HEK293T (cell line): ENCODE measurements at regions not wholly inside any gene's neighbourhood (a gene's known extent, or its start where the extent isn't known, plus 50 kb on each side); places are given as distances from the start of the nearest gene placed in this dataset.

Experiments
- ARNT ChIP-seq: fragments of 450-650 bp; IDR thresholded peaks from 2 replicates; pipeline ENCODE4 v1.6.1; 2017; ENCODE audit warnings: mild to moderate bottlenecking
- BHLHE40 ChIP-seq: fragments of 450-650 bp; IDR thresholded peaks from 2 replicates; pipeline ENCODE4 v1.6.1; 2016; ENCODE audit warnings: mild to moderate bottlenecking, moderate library complexity, borderline replicate concordance
- ELF4 ChIP-seq: fragments of 450-650 bp; IDR thresholded peaks from 2 replicates; pipeline ENCODE4 v1.6.1; 2017; ENCODE audit warnings: antibody characterized with exemption
- FOXA1 ChIP-seq: fragments of 450-650 bp; IDR thresholded peaks from 2 replicates; pipeline ENCODE4 v1.6.1; 2016; ENCODE audit warnings: mild to moderate bottlenecking
- FOXM1 ChIP-seq: fragments of 450-650 bp; IDR thresholded peaks from 2 replicates; pipeline ENCODE4 v1.6.1; 2017; ENCODE audit warnings: mild to moderate bottlenecking, borderline replicate concordance
- HDGF ChIP-seq: fragments of 450-650 bp; IDR thresholded peaks from 2 replicates; pipeline ENCODE4 v1.6.1; 2017; ENCODE audit warnings: antibody characterized with exemption, borderline replicate concordance
- LEF1 ChIP-seq: fragments of 450-650 bp; IDR thresholded peaks from 2 replicates; pipeline ENCODE4 v1.6.1; 2017; ENCODE audit warnings: mild to moderate bottlenecking, borderline replicate concordance
- SP1 ChIP-seq: fragments of 450-650 bp; IDR thresholded peaks from 2 replicates; pipeline ENCODE4 v1.6.1; 2017
- SUZ12 ChIP-seq: fragments of 450-650 bp; IDR thresholded peaks from 2 replicates; pipeline ENCODE4 v1.6.1; 2016; ENCODE audit warnings: mild to moderate bottlenecking
- TARDBP ChIP-seq: fragments of 450-650 bp; IDR thresholded peaks from 2 replicates; pipeline ENCODE4 v1.6.1; 2016
- ZNF384 ChIP-seq: fragments of 450-650 bp; IDR thresholded peaks from 2 replicates; pipeline ENCODE4 v1.6.1; 2016

DNA sequence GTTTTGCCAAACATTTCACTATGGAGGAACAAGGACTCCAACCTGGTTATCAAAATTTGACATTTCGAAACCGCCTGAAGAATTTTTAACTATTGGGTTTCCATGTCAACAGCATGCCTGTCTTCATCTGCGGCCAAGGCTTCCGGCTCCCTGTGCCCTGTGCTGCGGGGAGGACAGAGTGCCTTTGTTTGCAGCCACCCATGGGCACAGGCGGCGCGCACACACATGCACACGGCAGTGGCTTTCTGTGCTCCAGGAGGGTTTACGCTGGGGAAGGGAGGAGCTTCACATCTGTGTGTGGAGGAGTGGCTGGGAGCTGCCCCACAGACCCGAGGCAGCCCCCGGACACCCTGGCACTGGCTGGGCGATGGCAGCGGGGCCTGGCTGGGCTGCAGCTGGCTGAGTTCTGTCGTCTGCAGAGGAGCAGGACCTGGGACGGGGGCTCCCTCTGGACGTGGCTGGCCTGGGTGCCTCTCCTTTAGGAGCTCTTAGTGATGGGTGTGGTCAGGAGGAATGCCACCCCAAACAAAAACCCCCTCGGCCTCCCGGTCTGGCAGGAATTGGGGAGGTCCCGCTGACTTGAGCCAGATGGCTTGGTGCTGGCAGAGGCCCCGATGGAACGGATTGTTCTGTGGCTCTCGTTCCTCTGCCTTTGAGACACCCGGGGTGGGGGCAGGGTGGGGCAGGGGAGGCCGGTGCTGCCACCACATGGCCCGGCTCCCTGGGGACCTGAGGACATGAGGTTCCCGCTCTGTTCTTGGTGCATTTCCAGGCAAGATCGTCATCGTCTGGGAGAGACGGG lies 1290.9 kb downstream of the BRD1 start:
- TF ChIP-seq HDGF, result no peak
- TF ChIP-seq BHLHE40, result no peak
- TF ChIP-seq LEF1, result no peak
- TF ChIP-seq ELF4, result no peak
- TF ChIP-seq TARDBP, result no peak
- TF ChIP-seq SUZ12, result no peak
- TF ChIP-seq FOXM1, result no peak
- no peak for TF ChIP-seq FOXA1
- no peak for TF ChIP-seq ZNF384
- TF ChIP-seq SP1, result no peak
- no peak for TF ChIP-seq ARNT
